Endodermal cell (in vitro differentiated cells): ENCODE measurements at regions not wholly inside any gene's neighbourhood (a gene's known extent, or its start where the extent isn't known, plus 50 kb on each side); places are given as distances from the start of the nearest gene placed in this dataset.

ENCODE experiments used
- DNase-seq: peaks from one replicate; pipeline ENCODE4 v3.0.0-alpha.2; 2017
- H3K27ac ChIP-seq: 2 replicates; pipeline ENCODE4 v1.5.1; 2013; ENCODE audit warnings: mild to moderate bottlenecking, low read depth, low read length, moderate library complexity
- H3K27me3 ChIP-seq: 2 replicates; pipeline ENCODE4 v1.6.1; 2013; ENCODE audit warnings: mild to moderate bottlenecking, low read length, moderate library complexity; ENCODE audit not compliant: insufficient read depth, control insufficient read depth, poor library complexity, severe bottlenecking
- H3K36me3 ChIP-seq: 2 replicates; pipeline ENCODE4 v1.7.0; 2013; ENCODE audit warnings: mild to moderate bottlenecking, low read length, moderate library complexity; ENCODE audit not compliant: control insufficient read depth, insufficient read depth
- H3K4me1 ChIP-seq: one replicate; pipeline ENCODE4 v1.7.0; 2013; ENCODE audit warnings: low read length; ENCODE audit not compliant: control insufficient read depth, insufficient read depth
- H3K4me3 ChIP-seq: 2 replicates; pipeline ENCODE4 v1.5.1; 2013; ENCODE audit warnings: mild to moderate bottlenecking, low read length, moderate library complexity
- H3K9ac ChIP-seq: 2 replicates; pipeline ENCODE4 v1.6.1; 2013; ENCODE audit warnings: mild to moderate bottlenecking, low read length, moderate library complexity; ENCODE audit not compliant: poor library complexity, severe bottlenecking; ENCODE audit errors: extremely low read depth
- H3K9me3 ChIP-seq: 2 replicates; pipeline ENCODE4 v1.6.1; 2013; ENCODE audit warnings: mild to moderate bottlenecking, low read length, moderate library complexity; ENCODE audit not compliant: control insufficient read depth
- H3K27ac Mint-ChIP-seq: 2 replicates; pipeline ENCODE4 v1.8.0; 2020; ENCODE audit warnings: mixed read lengths
- H3K27me3 Mint-ChIP-seq: 2 replicates; pipeline ENCODE4 v1.8.0; 2021; ENCODE audit warnings: mild to moderate bottlenecking, mixed read lengths; ENCODE audit not compliant: insufficient read depth
- H3K36me3 Mint-ChIP-seq: 2 replicates; pipeline ENCODE4 v1.8.0; 2020; ENCODE audit warnings: low read depth, mixed read lengths
- H3K4me1 Mint-ChIP-seq: 2 replicates; pipeline ENCODE4 v1.8.0; 2020; ENCODE audit warnings: mixed read lengths
- H3K4me3 Mint-ChIP-seq: 2 replicates; pipeline ENCODE4 v1.8.0; 2020; ENCODE audit warnings: mild to moderate bottlenecking, moderate library complexity, mixed read lengths
- H3K9me3 Mint-ChIP-seq: 2 replicates; pipeline ENCODE4 v1.8.0; 2020; ENCODE audit warnings: mild to moderate bottlenecking, mixed read lengths
- CTCF ChIP-seq: fragments of 200-600 bp; sonication (generic); conservative IDR thresholded peaks from 2 replicates; pipeline ENCODE4 v1.5.0; 2021; ENCODE audit warnings: antibody characterized with exemption, mild to moderate bottlenecking
- WGBS, 2 experiments: methylation state at CpG; one replicate each; pipeline versions ENCODE4 v1.1.5 to v1.1.7; 2013; ENCODE audit warnings: missing lambda C conversion rate in 2 of 2, mixed read lengths in 1 of 2; ENCODE audit not compliant: insufficient coverage in 1 of 2, insufficient read length in 1 of 2; 5-methylcytosine and 5-hydroxymethylcytosine counted together

GRCh38 chr2:35337922-35338321 is 1017.7 kb upstream of the CRIM1 start:
- Histone ChIP-seq H3K27ac (no peak overlapping the region), H3K27me3 (no peaks in the 10 kb centered on the region), H3K9me3 (peaks cover 33% of the 10 kb centered on the region), H3K36me3 (no peaks in the 10 kb centered on the region), H3K4me3 (no peak overlapping the region), H3K9ac (no peak overlapping the region), H3K4me1 (peaks cover 5% of the 10 kb centered on the region)
- Mint-ChIP-seq H3K27me3 (no peaks in the 10 kb centered on the region), H3K27ac (no peak overlapping the region), H3K4me3 (no peak overlapping the region), H3K4me1 (peaks cover 15% of the 10 kb centered on the region), H3K9me3 (peaks cover 27% of the 10 kb centered on the region), H3K36me3 (peaks cover 15% of the 10 kb centered on the region)
- TF ChIP-seq CTCF = no peak
- 100% methylated on average over 2 of the region's 2 CpGs for WGBS, 2 experiments
- DNase-seq = no peak

GRCh38 chr2:35314049-35314448 is 1041.5 kb upstream of the CRIM1 start:
- Histone ChIP-seq H3K4me1 (no peaks in the 10 kb centered on the region), H3K9ac (no peak overlapping the region), H3K27ac (no peak overlapping the region), H3K4me3 (no peak overlapping the region), H3K27me3 (no peaks in the 10 kb centered on the region), H3K36me3 (no peaks in the 10 kb centered on the region), H3K9me3 (no peaks in the 10 kb centered on the region)
- no peak for TF ChIP-seq CTCF
- Mint-ChIP-seq H3K27ac (no peak overlapping the region), H3K9me3 (no peaks in the 10 kb centered on the region), H3K4me3 (no peak overlapping the region), H3K27me3 (no peaks in the 10 kb centered on the region), H3K4me1 (peaks cover 2% of the 10 kb centered on the region), H3K36me3 (no peaks in the 10 kb centered on the region)
- WGBS, 2 experiments = 88 to 100% methylated on average over 1 of the region's 1 CpG
- DNase-seq = no peak

- Histone ChIP-seq H3K9me3 (no peaks in the 10 kb centered on the region), H3K4me1 (peaks cover 6% of the 10 kb centered on the region), H3K27ac (no peak overlapping the region), H3K4me3 (no peak overlapping the region), H3K36me3 (no peaks in the 10 kb centered on the region), H3K27me3 (no peaks in the 10 kb centered on the region), H3K9ac (no peak overlapping the region)
- H3K27ac Mint-ChIP-seq = no peak overlapping the region
- no peaks in the 10 kb centered on the region for H3K36me3 Mint-ChIP-seq
- H3K4me1 Mint-ChIP-seq = peaks cover 13% of the 10 kb centered on the region
- H3K9me3 Mint-ChIP-seq = no peaks in the 10 kb centered on the region
- H3K27me3 Mint-ChIP-seq = no peaks in the 10 kb centered on the region
- no peak for DNase-seq
- H3K4me3 Mint-ChIP-seq = no peak overlapping the region
- TF ChIP-seq CTCF = no peak
- 88% methylated on average over 1 of the region's 1 CpG; no CpG with 5 or more reads in 1 of the 2 experiments for WGBS, 2 experiments
These were observed 1054.2 kb upstream of the CRIM1 start for GRCh38 chr2:35301369-35301768.
